GM18951 (cell line): ENCODE measurements at regions not wholly inside any gene's neighbourhood (a gene's known extent, or its start where the extent isn't known, plus 50 kb on each side); places are given as distances from the start of the nearest gene placed in this dataset.

ENCODE experiments used
- POLR2A ChIP-seq: IDR thresholded peaks from 4 replicates; pipeline ENCODE4 v1.6.1; 2011; ENCODE audit warnings: mild to moderate bottlenecking; ENCODE audit not compliant: insufficient read length, insufficient read depth; ENCODE audit errors: extremely low read depth
- in situ Hi-C: fragments of 300-500 bp; cut with MboI; formaldehyde crosslinking; loops from one replicate; pipeline ENCODE4 v1.12.0; 2022; ENCODE audit warnings: low sequenced_read_pairs, mixed read lengths, inconsistent platforms; ENCODE audit not compliant: unreplicated experiment

DNA sequence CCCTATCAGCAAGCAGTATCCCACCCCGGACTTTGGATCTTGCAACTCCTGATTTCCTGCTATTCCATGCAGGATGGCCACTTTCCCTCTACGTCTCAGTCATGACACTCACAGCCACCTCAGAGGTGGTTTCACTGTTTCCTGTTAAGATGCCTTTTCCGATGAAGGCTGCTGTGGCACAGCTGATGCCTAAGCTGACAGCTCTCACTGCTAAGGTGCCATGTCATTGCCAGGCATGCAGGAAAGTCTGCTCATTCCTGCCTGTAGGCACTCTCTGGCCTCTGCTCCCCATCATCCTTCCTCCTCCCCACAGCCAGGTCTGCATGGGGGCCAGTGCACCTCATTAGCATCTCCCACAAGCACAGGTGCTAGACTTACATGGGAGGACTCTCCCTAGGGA, 173.0 kb downstream of the CBLN1 start:
- in situ Hi-C loops = no loop called here

DNA sequence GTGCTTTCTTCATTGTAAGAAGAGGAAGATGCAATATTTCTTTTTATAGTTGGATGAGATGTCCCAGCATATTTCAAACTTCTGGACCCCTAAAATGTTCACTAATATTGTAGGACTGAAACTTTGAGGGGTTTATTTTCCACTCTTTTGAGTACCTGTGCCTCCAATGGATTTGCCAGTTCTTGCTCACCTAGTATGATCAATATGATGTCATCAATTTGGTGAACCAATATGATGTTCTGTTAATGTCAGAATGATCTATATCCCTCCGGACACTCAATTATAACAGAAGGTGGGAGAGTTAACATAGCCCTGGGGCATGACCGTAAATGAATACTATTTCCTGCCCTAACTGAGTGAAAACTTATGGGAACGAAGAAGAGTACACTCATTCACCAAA, 178.3 kb downstream of the CBLN1 start:
- in situ Hi-C loops = no loop called here
- TF ChIP-seq POLR2A = no peak

More for the DNA sequence above, 173.0 kb downstream of the CBLN1 start:
- no peak for TF ChIP-seq POLR2A

DNA sequence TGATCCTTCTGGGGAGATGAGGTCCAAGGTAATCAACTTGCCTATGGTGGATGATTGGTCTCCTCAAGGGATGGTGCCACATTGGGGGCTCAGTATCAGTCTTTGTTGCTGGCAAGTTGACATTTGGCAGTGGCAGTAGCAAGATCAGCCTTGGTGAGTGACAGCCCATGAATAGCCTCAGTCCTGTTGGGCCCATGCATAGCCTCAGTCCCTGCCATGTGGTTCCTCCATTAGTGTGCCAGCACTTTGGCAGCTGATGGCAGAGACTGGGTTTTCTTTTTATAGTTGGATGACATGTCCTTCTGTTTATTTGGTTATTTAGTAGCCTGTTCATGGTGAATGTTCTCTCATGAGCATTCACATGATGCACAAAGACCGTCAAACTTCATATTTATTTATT, 179.6 kb downstream of the CBLN1 start:
- in situ Hi-C loops = no loop called here
- TF ChIP-seq POLR2A = no peak

DNA sequence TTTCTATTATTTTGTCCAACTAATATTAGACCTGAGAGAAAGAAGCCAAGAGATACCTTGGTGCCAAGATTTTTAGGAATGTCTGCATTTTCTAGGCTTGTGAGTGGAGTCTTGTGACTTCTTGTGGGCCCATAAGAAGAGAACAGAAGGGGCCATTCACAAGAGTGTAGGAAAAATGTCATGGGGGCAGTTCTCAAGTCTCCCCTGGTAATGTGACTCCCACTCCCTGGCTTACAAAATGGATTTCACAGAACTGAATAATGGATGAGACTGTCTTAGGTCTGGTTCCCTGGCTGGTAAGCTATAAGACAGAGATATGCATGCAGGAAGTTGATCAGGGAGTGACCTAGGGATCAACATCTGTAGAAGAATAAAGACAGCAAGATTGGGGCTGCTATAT, 181.3 kb downstream of the CBLN1 start:
- in situ Hi-C loops = no loop called here

DNA sequence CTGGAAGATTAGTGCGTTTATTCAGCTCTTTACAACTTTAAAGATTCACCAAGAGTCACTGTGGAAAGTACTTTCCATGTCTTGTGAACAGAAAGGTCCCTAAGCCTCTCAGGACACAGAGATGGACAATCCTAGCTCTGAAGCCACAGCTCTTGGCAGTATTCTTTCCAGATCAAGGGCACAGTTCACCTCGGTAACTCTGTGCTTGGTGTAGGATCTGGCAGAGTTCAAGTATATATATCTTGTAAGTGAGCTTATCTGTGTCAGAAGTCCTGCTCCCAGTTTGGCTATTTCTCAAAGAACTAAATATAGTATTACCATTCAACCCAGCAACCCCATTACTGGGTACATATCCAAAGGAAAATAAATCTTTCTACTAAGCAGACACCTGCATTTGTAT, 183.7 kb downstream of the CBLN1 start:
- in situ Hi-C loops = no loop called here
- TF ChIP-seq POLR2A = no peak

More for the DNA sequence above, 181.3 kb downstream of the CBLN1 start:
- no peak for TF ChIP-seq POLR2A

DNA sequence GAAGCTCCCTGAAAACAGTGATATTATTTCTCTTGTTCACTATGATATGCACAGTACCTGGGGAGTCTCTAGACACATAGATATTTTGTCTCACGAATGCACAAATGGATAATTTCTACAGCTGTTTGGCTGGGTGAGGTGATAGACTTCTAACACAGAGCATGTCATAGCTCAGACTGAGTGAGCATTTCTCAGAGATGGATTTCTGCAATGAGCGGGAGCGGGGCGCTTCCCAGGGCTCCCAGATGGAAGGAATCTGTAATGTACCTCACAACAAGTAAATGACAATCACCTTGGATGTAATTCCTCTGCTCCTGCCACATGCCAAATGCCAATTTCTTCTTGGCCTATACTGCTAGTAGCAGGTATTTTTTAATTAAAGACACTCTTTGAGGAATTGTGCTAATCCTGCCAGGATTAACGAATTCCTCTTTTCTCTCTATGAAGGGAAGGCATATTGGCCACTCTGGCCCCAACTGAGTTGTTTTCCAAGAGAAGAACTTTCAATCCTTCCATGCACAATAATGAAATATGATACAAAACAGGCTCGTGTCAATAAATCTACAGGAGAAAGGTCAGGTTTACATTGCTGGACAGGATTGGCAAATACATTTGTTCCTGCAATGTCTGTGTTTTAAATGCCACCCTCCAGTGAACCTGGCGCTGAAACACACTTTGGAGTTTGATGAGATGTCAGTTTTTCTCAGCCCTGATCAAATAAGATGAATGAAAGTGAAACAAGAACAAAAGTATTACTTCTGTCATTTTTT, 185.3 kb downstream of the CBLN1 start:
- in situ Hi-C loops = no loop called here
- TF ChIP-seq POLR2A = no peak

DNA sequence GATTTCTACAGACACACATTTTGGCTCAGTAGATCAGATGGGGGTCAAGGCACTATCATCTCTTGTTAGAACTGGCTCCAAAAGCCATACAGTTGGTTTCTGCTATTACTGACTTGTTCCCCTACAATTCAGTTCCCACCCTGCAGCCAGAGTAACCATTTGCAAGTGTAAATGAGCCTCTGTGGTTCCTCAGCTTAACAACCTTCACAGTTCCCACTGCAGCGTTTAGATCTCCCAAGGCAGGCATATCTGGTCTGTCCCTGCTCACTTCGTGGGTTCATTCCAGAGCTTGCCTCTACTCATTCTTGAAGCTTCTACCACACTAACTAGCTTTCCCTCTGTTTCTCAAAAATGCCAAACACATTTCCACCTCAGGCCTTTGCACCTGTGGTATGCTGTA, 186.1 kb downstream of the CBLN1 start:
- no peak for TF ChIP-seq POLR2A
- in situ Hi-C loops = no loop called here

DNA sequence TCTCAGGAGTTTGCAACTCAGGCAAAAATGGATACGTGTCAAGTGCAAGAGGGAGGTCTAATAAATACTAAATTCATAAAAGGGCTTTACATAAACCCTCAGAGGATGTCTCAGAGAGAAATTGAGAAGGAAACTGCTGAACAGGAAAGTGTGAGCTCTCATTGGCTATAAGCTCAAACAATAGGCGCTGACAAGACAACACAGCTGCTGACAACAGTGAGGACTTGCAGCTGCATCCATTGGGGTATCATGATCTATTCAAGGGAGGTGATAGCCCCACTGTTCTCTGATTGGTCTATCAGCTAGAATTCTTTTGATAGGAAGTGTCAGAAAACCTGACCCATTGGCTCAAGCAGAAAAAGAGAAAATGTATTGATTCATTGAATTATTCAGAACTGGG, 187.2 kb downstream of the CBLN1 start:
- no peak for TF ChIP-seq POLR2A
- in situ Hi-C loops = no loop called here

DNA sequence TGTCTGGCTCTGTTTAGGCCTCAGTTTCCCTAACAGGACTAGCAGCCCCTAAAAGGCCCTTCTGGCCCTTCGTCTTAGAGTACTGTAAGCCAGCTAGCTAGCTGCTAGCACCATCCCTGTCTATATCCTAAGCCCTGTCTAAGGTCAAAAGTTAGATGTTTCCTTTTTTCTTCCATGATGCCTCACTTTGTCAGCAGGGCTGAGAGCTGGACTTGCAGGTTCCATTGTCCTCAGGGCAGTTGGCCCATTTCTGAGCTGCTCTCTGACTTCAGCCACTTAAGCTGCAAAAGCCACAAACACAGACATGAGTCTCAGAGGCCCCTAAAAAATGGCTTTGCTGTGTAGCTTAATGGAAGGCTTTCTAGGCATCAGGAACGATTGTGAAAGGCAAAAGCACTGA, 187.7 kb downstream of the CBLN1 start:
- TF ChIP-seq POLR2A = no peak
- in situ Hi-C loops = no loop called here

DNA sequence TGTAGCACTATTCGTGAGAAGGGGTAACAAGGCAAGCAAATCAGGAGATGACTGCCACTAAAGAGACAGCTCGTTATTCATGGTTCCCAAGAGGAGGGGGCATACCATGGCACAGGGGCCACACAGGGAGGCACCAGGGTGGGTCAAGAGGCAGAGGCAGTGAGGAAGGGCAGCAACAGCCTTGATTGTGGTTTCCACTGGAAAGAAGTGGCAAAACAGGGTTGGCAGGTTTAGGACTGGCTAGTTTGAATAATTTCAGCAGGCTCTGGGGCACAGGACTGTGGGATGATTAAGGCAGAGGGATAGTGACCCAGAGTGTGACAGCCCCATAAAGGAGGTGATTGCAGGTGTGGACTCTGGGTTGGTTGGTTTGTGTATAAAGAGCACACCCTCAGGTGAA, 188.9 kb downstream of the CBLN1 start:
- TF ChIP-seq POLR2A = no peak
- in situ Hi-C loops = no loop called here

DNA sequence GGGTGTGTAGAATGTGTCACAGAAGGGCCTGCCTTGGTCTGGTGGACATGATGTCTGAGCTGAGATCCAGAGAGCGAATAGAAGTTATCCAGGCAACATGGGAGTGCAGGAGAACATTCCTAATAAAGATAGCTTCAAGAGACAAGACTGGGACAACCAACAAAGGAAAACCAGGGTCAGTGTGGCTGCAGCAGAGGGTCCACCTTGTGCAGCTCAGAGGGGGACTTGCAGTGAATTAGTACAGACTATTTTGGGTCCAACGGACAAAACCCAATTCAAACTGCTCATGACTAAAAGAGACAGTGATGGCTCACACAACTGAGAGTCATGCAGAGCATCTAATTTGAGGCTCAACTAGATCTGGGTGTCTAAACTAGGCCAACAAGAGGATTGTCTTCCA, 192.1 kb downstream of the CBLN1 start:
- no peak for TF ChIP-seq POLR2A
- in situ Hi-C loops = no loop called here

DNA sequence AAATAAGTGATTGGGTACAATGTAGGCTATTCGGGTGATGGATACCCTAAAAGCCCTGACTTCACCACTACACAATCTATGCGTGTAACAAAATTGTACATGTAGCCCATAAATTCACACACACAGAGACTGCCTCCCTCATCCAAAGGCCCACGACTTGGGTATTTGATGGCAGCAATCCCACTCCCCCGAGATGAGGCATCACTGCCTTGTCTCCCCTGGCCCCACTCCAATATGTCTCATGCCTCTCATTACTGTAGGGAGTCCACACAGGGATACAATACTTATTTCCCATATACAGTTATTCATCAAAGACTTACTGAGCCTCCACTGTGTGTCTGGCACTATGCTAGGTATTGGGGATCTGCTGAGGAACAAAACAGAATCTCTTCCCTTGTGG, 192.6 kb downstream of the CBLN1 start:
- in situ Hi-C loops = no loop called here
- no peak for TF ChIP-seq POLR2A

DNA sequence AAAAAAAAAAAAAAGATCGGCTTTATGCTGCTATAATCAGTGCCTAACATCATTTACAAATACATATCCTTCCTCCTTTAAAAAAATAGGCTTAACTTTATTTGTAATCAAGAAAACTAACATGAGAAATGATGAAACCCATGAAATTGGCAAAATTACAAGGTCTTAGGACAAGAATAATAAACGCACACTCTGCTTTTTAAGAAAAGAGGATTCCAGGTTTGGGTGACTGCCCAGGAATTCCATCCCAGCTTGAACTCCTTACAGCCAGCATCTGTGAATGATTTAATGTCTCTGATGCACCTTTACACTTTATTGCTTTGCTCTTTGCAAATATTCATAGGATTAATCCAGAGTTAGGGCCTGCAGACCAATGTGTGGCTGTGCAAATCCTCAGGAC, 196.0 kb downstream of the CBLN1 start:
- in situ Hi-C loops = no loop called here
- no peak for TF ChIP-seq POLR2A

DNA sequence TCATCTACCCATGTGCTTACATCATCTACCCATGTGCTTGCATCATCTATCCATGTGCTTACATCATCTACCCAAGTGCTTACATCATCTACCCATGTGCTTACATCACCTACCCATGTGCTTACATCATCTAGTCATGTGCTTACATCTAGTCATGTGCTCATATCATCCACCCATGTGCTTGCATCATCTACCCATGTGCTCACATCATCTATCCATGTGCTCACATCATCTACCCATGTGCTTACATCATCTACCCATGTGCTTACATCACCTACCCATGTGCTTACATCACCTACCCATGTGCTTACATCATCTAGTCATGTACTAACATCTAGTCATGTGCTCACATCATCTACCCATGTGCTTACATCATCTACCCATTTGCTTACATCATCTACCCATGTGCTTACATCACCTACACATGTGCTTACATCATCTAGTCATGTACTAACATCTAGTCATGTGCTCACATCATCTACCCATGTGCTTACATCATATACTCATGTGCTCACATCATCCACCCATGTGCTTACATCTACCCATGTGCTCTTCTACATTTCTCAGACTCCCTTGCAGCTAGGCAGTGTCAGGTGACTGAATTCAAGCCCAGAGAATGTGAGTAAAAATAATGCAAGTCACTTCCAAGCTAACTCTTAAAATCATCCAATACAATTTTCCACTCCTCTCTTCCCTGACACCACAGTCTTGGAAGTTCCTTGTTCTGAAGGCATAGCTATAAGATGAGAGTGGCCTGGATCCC, 196.8 kb downstream of the CBLN1 start:
- no peak for TF ChIP-seq POLR2A
- in situ Hi-C loops = no loop called here
